GM19372 (cell line): ENCODE measurements at regions not wholly inside any gene's neighbourhood (a gene's known extent, or its start where the extent isn't known, plus 50 kb on each side); places are given as distances from the start of the nearest gene placed in this dataset.
A peak's percentile ranks its signal among the peaks of the same experiment; 100 is the strongest.
"Not testable (repeated sequence)": the region's sequence is repeated elsewhere in the genome, so short reads cannot be mapped to it uniquely, and the experiment has no call there.

Source experiments
- ATAC-seq: cut with Tn5 transposase; IDR thresholded peaks from one replicate; pipeline ENCODE4 v1.9.1; 2021; ENCODE audit warnings: mild to moderate bottlenecking, low read depth, moderate library complexity; ENCODE audit not compliant: unreplicated experiment

DNA sequence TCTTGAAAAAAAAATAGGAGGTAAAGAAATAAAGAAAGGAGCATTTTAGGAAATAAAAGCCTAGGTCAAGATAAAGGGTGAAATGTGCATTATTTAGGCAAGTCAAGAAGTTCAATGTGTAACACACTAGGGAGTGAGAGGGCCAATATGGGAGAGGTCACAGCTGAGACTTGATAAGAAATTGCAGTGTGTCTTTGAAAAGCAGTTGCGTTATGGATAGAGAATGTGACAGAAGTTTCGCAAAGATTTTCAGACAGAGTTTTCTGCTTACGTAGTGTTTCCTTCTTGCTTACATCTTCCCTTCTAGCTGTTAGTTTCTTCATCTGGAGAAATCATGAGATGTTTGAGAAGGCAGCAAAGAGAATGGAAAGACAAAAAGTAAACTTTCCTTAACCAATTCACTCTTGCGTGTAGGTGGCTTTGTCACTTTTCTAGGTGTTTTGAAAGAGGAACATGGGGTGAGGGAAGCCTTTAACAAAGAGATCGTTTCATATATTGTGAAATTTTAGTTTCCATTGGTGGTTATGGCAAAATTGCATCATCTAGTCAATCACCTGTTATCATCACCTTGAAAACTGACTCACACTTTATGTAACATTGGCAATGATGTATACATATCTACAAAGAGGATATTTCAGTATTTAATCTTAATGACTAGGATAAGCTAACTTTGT, 975.5 kb downstream of the OLFM4 start:
- ATAC-seq: no peak

DNA sequence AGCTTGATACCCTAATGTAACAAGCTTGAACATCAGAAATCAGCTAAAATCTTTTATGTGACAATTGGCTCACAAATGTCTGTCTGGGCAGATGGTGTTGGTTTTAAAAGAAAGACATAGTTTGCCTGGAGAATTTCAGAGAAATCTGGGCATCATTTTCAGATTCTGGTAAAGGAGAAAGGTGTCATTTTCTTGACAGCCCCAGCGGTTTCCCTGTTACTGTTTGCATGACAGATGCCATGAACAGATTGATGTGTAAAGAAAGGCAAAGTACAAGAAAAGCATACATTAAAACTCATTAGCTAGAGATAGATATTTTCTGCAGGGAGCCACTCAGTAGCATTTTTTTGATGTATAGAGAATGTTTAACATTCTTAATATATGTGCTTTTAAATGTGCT, 987.9 kb downstream of the OLFM4 start:
- ATAC-seq: no peak

DNA sequence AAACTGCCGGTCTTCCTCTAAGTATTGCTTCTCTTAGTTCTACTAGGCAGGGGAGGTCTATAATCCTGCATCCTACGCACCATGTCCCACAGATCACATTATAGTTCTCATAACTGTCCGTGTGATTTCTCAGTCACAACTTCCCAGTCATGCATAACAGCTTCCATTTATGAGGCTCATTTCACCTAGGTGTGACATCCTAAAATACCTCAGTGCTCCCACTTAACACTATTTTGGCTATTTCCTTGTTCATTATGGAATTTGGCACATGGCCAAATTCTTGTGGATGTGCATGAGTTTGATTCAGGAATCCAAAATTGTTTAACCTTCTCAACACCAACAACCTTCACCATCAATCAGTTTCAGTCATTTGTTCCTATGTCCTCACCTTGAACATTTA, 989.9 kb downstream of the OLFM4 start:
- ATAC-seq: no peak

DNA sequence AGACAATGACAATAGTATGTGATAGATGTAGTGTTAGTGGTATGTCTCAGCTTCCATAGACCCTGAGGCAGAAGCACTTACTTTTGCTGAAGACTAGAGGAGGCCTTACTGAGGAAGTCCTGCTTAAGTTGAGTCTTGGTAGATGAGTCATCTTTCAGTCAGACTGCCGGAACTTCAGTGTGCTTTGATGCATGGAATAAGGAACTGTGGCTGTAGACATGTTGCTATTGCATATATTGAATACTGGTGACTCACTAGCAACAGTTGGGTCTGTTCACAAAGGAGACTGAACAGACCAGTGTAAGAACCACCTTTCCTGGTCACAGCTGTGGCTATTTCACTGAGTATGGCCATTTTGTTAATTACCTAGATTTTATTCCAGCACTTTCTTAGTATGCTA, 1000.6 kb downstream of the OLFM4 start:
- peak; percentile 85 for ATAC-seq

DNA sequence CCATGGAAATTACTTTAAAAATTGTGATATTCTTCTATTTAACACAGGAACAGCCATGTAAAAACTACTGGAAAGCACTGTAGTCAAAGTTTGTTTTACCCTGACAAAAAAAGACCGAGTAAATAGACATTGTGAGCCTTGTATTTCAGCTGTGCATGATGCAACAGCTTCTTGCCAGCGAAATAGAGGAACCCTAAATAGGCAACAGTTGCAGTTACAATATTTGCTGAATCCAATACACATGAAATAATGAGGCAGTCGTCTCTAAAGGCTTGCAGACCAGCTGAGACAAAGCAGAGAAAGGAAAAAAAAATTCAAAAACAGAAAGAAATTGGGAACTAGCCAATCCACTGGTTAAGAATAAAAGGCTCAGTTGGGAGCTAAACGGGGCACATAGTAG, 1001.1 kb downstream of the OLFM4 start:
- peak; percentile 12 for ATAC-seq

DNA sequence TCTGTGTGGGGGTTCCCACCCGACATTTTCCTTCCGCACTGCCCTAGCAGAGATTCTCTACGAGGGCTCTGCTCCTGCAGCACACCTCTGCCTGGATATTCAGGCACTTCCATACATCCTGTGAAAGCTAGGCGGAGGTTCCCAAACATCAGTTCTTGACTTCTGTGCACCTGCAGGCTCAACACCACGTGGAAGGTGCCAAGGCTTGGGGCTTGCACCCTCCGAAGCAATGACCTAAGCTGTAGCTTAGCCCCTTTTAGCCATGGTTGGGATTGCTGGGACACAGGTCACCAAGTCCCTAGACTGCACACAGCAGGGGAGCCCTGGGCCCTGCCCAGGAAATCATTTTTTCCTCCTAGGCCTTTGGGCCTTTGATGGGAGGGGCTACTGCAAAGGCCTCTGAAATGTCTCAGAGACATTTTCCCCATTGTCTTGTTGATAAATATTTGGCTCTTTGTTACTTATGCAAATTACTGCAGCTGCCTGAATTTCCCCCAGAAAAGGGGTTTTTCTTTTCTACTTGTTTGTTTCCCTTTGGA, 1004.8 kb downstream of the OLFM4 start:
- ATAC-seq: no peak

DNA sequence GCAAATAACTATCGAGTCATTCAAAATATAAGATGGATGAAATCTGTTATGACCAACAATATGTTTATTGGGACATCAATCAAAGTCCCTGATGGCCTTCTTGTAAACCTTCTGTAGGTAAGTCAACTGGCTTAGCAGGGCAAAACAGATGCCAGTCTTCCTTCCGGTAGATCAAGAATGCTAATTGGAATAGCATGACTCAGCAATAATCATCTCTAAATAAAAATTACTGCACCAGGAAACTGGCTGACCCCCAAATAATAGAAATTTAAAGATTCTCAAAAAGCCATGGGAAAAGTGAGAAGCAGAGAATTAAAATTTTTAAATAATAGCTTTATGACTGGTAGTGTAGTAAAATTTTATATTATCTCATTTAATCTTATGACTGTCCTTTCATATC, 1005.4 kb downstream of the OLFM4 start:
- no peak for ATAC-seq

DNA sequence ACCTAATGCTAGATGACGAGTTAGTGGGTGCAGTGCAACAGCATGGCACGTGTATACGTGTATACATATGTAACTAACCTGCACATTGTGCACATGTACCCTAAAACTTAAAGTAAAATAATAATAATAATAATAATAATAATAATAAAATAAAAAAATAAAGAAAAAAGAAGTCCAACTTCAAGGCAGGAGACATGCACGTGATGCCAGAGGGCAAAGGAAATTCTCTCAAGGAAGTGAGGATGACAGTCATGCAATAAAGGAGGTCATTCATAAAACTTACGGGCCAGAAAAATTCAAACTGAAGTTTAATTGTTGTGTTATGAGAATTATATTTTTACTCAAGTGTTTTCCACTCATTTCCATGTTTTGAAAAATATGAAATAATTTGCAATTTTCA, 1028.8 kb downstream of the OLFM4 start:
- ATAC-seq: not testable (repeated sequence)

DNA sequence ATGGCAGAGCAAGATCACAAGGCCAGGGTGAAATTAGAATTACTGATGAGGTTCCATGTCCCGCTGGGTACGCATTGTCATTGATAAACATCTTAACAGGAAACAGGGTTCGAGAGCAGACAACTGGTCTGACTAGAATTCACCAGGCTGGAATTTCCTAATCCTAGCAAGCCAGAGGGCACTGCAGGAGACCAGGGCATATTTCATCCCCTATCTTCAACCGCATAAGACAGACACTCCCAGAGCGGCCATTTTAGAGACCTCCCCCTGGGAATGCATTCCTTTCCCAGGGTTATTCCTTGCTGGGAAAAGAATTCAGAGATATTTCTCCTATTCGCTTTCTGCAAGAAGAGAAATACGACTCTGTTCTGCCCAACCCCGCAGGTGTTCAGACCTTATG, 1041.3 kb downstream of the OLFM4 start:
- ATAC-seq: not testable (repeated sequence)

DNA sequence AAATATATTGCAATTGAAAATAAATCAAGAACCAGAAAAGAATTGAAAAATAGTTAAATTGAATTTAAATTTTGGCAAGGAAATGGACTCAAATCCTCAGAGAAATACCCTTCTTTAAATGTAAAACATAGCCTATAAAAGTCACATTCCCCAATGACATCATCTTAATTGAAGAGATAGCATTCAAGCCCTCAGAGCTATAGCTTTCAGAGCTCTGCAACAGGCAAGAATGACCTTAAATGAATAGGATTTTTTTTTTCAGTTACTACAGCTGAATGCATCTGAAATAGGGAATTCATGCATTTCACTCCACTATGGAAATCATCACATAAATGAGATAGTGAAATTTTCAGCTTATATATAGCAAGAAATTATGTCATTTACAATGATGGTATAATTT, 1049.0 kb downstream of the OLFM4 start:
- no peak for ATAC-seq

DNA sequence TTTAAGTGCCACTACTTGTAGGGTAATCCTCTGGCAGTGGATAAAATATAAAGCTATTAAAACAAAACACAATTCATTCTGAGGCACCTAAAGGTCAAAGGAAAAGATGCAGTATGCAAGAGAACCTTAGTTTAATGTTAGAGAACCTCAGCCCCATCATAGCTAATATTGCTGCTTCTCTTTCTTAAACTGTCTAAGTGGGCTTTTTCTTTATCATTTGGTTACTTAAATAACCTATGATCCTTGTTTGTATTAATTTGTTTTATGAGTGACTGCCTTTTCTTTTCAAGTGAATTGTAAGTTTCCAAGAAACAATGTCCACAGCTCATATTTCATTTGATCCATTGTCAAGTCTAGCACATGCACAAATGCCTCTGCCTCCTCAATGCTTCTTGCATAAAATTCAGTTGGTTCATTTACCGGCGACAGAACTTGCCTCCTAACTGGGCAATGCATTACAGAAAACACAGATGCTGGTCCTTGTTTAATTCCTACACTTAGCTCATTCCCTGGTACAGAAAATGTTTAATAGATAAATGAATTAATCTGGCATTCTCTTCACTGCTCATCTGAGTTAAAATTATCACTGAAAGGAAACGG, 1049.8 kb downstream of the OLFM4 start:
- no peak for ATAC-seq

DNA sequence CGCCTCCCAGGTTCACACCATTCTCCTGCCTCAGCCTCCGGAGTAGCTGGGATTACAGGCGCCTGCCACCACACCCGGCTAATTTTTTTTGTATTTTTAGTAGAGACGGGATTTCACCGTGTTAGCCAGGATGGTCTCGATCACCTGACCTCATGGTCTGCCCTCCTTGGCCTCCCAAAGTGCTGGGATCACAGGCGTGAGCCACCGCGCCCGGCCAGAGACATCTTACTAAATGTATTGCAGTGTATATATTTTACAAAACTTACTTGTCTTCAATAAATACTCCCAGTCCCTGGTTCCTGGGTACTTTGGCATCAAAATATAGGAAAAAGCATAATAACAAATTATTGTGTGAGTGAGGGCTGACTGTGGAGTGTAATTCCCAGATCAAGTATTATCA, 1053.7 kb downstream of the OLFM4 start:
- not testable (repeated sequence) for ATAC-seq

DNA sequence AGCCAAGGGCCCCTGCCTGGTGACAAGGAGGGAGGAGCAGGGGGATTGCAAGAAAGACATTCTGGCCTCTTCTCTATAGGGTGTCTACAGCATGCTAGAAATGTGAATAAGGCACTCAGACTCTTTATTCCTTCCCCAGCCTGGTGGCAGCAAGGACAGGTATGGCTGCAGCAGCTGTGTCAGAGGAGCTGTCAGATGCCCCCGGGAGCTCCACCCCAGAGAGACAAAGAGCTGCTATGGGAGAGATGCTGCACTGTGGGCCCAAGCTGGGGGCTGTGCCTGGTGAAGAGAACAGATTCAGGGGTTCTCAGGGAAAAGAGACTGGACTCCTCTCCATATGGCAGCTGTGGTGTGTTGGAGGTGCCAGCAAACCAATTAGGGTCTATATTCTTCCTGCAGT, 1063.3 kb downstream of the OLFM4 start:
- ATAC-seq: no peak

DNA sequence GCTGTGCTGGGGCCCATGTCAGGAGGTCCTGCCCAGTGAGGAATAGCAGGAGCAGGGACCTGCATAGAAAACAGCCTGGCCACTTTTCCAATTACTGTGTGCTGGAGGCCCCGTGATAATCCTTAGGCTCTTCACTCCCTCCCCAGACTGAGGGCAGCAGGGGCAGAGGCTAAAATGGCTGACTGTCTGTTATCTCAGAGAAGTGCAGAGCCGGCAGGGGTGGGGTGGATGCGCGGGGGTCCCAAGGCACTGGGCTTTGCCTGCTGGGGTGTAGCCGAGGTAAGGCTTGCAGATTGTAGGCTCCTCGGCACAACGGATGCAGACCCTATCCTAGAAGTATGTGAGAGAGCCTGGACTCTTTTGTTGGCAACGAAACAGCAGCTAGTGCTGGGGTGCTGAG, 1064.1 kb downstream of the OLFM4 start:
- ATAC-seq: no peak

DNA sequence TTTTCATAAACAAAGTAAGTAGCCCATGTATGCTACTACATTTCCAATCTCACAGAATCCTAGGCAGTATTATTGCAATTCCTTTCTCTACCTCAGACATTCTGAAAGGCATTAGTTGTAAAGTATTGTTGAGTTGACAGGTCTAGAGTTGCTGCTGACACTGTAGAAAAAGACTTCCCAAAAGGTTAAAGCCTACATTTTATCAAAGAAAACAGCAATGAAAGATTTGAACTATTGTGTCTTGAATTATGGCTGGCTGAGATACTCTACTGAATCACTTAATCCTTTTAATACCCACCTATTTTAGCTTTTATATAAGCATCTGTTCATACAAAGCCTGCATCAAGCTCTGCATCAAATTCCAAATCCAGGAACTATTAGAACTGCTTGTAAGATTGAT, 1082.0 kb downstream of the OLFM4 start:
- ATAC-seq: no peak

DNA sequence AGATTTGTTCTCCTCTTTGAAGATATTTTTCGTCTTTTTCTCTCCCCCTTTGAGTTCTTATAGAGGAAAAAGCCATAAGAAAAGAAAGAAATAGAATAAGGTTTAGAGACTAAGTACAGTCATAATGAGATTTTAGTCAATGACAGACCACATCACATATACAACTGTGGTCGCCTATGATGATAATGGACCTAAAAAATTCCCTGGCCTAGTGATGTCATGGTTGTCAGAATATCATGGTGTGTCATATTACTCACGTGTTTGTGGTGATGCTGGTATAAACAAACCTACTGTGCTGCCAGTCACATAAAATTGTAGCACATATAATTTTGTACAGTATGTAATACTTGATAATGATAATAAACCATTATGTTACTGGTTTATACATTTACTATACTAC, 1096.1 kb downstream of the OLFM4 start:
- ATAC-seq: no peak

DNA sequence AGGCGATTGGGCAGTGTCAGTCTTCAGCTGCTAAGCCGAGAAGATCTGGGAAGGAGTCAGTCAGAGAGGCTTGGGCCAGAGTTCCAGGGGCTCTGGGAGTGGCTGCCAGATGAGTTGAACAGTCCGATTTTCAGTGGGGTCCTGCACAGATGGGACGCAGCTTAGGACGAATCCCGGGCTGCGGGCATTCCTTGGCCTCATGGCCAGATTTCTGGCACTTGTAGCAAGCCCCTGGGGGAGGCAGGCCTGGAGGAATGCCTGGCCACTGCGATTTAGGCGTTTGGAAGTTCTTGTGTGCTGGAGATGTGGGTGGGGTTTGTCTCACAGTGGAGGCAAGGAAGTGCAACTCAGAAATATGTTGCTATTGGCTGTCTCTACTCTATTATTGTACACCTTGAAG, 1102.3 kb downstream of the OLFM4 start:
- not testable (repeated sequence) for ATAC-seq

DNA sequence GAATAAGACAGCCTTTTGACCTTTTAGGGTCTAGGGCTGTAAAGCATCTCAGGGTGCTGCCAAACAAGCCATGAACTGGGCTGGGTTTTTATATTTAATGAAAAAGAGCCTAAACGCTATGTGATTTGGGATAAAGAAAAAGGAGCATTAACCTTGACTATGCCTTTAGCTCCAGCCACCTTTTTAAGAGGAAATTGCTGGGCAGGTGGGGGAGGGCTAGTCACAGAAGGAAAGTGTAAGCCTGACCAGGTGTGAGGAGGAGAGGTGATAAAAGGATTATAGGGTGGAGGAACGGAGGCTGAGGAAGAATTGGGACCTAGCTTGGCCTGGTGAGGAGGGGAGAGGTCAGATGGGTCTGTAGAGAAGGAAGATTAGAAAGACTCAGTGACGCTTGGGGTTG, 1102.8 kb downstream of the OLFM4 start:
- not testable (repeated sequence) for ATAC-seq

DNA sequence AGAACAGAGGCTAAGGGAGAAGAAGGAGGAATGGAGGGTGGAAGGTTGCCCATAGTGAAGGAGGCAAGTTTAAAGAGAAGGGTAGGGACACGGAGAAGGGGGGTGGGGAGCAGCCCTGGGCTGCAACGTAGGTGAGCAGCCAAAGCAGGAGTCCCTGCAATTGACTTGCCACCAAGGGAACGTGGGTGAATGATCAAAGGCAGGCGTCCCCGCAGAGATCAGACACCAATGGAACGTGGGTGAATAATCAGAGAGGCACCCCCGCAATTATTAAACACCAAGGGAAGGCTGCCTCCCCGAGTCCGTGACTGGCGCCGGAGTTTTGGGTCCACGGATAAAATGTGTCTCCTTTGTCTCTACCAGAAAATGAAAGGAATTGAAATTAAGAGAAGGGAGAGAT, 1103.5 kb downstream of the OLFM4 start:
- ATAC-seq: not testable (repeated sequence)

DNA sequence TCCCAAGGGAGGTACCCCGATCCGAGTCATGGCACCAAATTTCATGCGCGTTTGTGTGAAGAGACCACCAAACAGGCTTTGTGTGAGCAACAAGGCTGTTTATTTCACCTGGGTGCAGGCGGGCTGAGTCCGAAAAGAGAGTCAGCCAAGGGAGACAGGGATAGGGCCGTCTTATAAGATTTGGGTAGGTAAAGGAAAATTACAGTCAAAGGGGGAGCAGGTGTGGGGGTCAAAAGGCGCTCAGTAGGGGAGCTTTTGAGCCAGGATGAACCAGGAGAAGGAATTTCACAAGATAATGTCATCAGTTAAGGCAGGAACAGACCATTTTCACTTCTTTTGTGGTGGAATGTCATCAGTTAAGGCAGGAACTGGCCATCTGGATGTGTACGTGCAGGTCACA, 1104.1 kb downstream of the OLFM4 start:
- ATAC-seq: not testable (repeated sequence)

DNA sequence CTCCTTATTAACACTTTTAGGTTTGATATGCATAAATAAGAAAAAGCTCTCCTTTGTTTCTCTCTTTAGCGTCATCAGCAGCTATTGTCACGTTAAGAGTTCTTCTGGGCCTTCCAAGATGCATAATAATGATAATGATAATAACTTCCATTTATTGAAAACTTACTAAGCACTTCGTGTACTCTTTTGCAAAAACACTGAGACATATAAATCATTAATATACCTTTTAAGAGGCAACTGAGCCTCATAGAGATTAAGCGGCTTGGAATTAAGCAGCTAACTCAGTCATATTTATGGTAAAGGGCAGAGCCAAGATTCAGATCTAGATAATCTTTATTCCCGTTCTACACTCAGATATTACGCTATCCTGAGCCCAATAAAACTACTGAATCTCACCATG, 1105.1 kb downstream of the OLFM4 start:
- no peak for ATAC-seq

DNA sequence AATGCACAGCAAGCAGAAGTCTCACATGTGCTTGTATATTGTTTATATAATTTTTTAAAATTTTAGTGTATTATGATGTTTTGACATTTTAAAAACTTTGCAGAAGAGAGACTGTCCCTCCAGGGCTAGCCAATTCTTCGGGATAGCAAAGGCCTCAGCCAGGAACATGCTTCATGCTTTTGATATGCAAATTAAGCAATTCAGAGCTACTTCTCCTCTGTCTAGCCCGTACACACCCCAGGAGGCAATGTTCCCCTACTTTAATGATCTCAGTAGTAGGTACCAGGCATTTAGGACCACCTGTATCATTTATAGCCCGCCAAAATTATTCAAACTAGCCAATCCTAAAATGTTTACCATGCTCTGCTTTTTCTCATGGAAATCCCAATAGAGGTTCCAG, 1116.2 kb downstream of the OLFM4 start:
- no peak for ATAC-seq
